ENCODE measurements at regions not wholly inside any gene's neighbourhood (a gene's known extent, or its start where the extent isn't known, plus 50 kb on each side); places are given as distances from the start of the nearest gene placed in this dataset.

- TF ChIP-seq, protein P1, sequence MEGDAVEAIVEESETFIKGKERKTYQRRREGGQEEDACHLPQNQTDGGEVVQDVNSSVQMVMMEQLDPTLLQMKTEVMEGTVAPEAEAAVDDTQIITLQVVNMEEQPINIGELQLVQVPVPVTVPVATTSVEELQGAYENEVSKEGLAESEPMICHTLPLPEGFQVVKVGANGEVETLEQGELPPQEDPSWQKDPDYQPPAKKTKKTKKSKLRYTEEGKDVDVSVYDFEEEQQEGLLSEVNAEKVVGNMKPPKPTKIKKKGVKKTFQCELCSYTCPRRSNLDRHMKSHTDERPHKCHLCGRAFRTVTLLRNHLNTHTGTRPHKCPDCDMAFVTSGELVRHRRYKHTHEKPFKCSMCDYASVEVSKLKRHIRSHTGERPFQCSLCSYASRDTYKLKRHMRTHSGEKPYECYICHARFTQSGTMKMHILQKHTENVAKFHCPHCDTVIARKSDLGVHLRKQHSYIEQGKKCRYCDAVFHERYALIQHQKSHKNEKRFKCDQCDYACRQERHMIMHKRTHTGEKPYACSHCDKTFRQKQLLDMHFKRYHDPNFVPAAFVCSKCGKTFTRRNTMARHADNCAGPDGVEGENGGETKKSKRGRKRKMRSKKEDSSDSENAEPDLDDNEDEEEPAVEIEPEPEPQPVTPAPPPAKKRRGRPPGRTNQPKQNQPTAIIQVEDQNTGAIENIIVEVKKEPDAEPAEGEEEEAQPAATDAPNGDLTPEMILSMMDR (IDR thresholded peaks at IDR 0.05; ENCODE audit: insufficient read depth, low read length, poor library complexity, severe bottlenecking): no peak
- no peaks in the 10 kb centered on the region for H3K27me3 ChIP-seq (ENCODE audit: control insufficient read depth, insufficient read depth, low read length)
- H3K36me3 ChIP-seq (ENCODE audit: control insufficient read depth, insufficient read depth, low read length): no peaks in the 10 kb centered on the region
- H3K4me3 ChIP-seq (ENCODE audit: low read depth, low read length): no peak overlapping the region
- no peak for DNase-seq (ENCODE audit: low read depth)
These were observed 536.8 kb downstream of the MED13L start for GRCh38 chr12:115740586-115741155.

GRCh38 chr12:115737895-115738294 lies 539.6 kb downstream of the MED13L start:
- DNase-seq (ENCODE audit: low read depth): no peak
- H3K36me3 ChIP-seq (ENCODE audit: control insufficient read depth, insufficient read depth, low read length): no peaks in the 10 kb centered on the region
- no peaks in the 10 kb centered on the region for H3K27me3 ChIP-seq (ENCODE audit: control insufficient read depth, insufficient read depth, low read length)
- no peak overlapping the region for H3K4me3 ChIP-seq (ENCODE audit: low read depth, low read length)
- TF ChIP-seq, protein P1 (IDR thresholded peaks at IDR 0.05; ENCODE audit: insufficient read depth, low read length, poor library complexity, severe bottlenecking): no peak

DNA sequence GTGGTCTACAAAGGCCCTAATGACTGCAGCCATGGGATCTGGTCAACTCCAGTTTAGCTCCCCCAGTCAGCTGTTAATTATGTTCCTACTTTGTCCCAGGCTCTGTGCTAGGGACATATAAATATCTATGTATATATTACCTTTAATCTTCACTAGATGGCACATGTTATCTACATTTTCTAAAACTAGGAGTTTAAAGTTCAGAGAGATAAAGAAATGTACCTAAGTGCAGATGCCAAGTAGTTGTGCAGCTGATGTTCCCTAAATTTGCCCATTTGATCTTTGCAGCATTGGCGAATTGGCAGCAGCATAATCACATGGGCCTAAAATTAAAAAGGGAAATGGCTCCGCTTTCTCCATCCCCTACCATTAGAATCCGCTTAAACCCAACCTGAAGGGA lies 541.1 kb downstream of the MED13L start:
- H3K4me3 ChIP-seq (ENCODE audit: low read depth, low read length): no peak overlapping the region
- TF ChIP-seq, protein P1 (IDR thresholded peaks at IDR 0.05; ENCODE audit: insufficient read depth, low read length, poor library complexity, severe bottlenecking): no peak
- H3K36me3 ChIP-seq (ENCODE audit: control insufficient read depth, insufficient read depth, low read length): no peaks in the 10 kb centered on the region
- no peak for DNase-seq (ENCODE audit: low read depth)
- H3K27me3 ChIP-seq (ENCODE audit: control insufficient read depth, insufficient read depth, low read length): no peaks in the 10 kb centered on the region

- TF ChIP-seq, protein P1 (IDR thresholded peaks at IDR 0.05; ENCODE audit: insufficient read depth, low read length, poor library complexity, severe bottlenecking): no peak
- no peak for DNase-seq (ENCODE audit: low read depth)
- Histone ChIP-seq H3K36me3 (ENCODE audit: control insufficient read depth, insufficient read depth, low read length) (no peaks in the 10 kb centered on the region), H3K4me3 (ENCODE audit: low read depth, low read length) (no peak overlapping the region), H3K27me3 (ENCODE audit: control insufficient read depth, insufficient read depth, low read length) (no peaks in the 10 kb centered on the region)
These were observed 546.4 kb downstream of the MED13L start for GRCh38 chr12:115730975-115731541.

GRCh38 chr12:115726691-115727090 lies 550.8 kb downstream of the MED13L start:
- no peak for DNase-seq (ENCODE audit: low read depth)
- H3K4me3 ChIP-seq (ENCODE audit: low read depth, low read length): no peak overlapping the region
- no peaks in the 10 kb centered on the region for H3K27me3 ChIP-seq (ENCODE audit: control insufficient read depth, insufficient read depth, low read length)
- H3K36me3 ChIP-seq (ENCODE audit: control insufficient read depth, insufficient read depth, low read length): no peaks in the 10 kb centered on the region
- TF ChIP-seq, protein P1 (IDR thresholded peaks at IDR 0.05; ENCODE audit: insufficient read depth, low read length, poor library complexity, severe bottlenecking): no peak

DNA sequence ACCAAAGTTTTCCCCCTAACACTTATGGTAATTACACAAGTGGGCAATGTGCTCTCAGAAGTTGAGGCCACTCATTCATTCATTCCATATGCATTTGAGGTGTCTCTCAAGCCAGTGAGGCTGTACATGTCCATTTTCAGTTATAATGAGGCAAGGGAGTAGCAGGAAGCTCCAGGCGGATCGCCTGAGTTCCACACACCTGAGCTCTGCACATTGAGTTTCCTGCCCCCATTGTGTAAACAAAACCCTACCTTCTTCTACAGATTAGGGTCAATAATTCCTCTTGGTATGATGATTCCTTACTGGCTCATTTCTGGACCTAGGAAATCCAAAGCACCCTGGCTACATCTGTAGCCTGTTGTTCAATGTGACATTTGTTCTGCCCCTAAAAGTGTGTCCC lies 555.3 kb downstream of the MED13L start:
- H3K4me3 ChIP-seq (ENCODE audit: low read depth, low read length): no peak overlapping the region
- no peak for DNase-seq (ENCODE audit: low read depth)
- no peaks in the 10 kb centered on the region for H3K36me3 ChIP-seq (ENCODE audit: control insufficient read depth, insufficient read depth, low read length)
- H3K27me3 ChIP-seq (ENCODE audit: control insufficient read depth, insufficient read depth, low read length): no peaks in the 10 kb centered on the region
- TF ChIP-seq, protein P1 (IDR thresholded peaks at IDR 0.05; ENCODE audit: insufficient read depth, low read length, poor library complexity, severe bottlenecking): no peak

Measured in kidney epithelial cell (primary cell).